GM13977 (cell line): ENCODE measurements at regions not wholly inside any gene's neighbourhood (a gene's known extent, or its start where the extent isn't known, plus 50 kb on each side); places are given as distances from the start of the nearest gene placed in this dataset.

Experiments used
- DNase-seq: peaks from one replicate; pipeline ENCODE4 v3.0.0; 2012; ENCODE audit warnings: low spot score
- CTCF ChIP-seq: IDR thresholded peaks from 2 replicates; pipeline ENCODE4 v1.5.1; 2012; ENCODE audit warnings: mild to moderate bottlenecking, control low read depth; ENCODE audit not compliant: insufficient read depth; ENCODE audit errors: extremely low read depth, missing control alignments
- in situ Hi-C: fragments of 300-500 bp; cut with MboI; formaldehyde crosslinking; loops from one replicate; pipeline ENCODE4 v1.12.0; 2022; ENCODE audit warnings: low sequenced_read_pairs, low pct_unique_long_range_greater_than_20kb, mixed read lengths, inconsistent platforms; ENCODE audit not compliant: unreplicated experiment

- TF ChIP-seq CTCF: no peak
- no peak for DNase-seq
- in situ Hi-C loops: no loop called here
Measured at GRCh38 chr12:102781117-102781516, 135.9 kb downstream of the PAH start.

- no peak for TF ChIP-seq CTCF
- peak; percentile 33 for DNase-seq
- in situ Hi-C loops: no loop called here
Measured at GRCh38 chr12:102776041-102776440, 141.0 kb downstream of the PAH start.

- peak; percentile 55 for DNase-seq
- in situ Hi-C loops: no loop called here
- peak; percentile 85 for TF ChIP-seq CTCF
Measured at GRCh38 chr12:102769323-102769916, 147.6 kb downstream of the PAH start.

GRCh38 chr12:102766961-102767360 lies 150.1 kb downstream of the PAH start:
- no peak for TF ChIP-seq CTCF
- no peak for DNase-seq
- in situ Hi-C loops: no loop called here

GRCh38 chr12:102765736-102766135 lies 151.3 kb downstream of the PAH start:
- in situ Hi-C loops: no loop called here
- TF ChIP-seq CTCF: no peak
- no peak for DNase-seq

- in situ Hi-C loops: no loop called here
- no peak for TF ChIP-seq CTCF
- no peak for DNase-seq
Measured at GRCh38 chr12:102763471-102763870, 153.6 kb downstream of the PAH start.

GRCh38 chr12:102763061-102763460 lies 154.0 kb downstream of the PAH start:
- no peak for TF ChIP-seq CTCF
- in situ Hi-C loops: no loop called here
- DNase-seq: no peak
